A549 (cell line): ENCODE measurements at regions not wholly inside any gene's neighbourhood (a gene's known extent, or its start where the extent isn't known, plus 50 kb on each side); places are given as distances from the start of the nearest gene placed in this dataset.
A peak's percentile ranks its signal among the peaks of the same experiment; 100 is the strongest.

Experiments
- ATAC-seq, 2 experiments: fragments of 200-7000 bp in 1 of 2; fragments of >200 bp in 1 of 2; cut with Nextera tagmentation in 1 of 2; cut with Tn5 transposase in 1 of 2; 3 replicates each; pipeline versions ENCODE4 v1.8.0 to v1.9.1; 2018 to 2020; ENCODE audit warnings: mild to moderate bottlenecking in 1 of 2, moderate library complexity in 1 of 2
- CTCF ChIA-PET: fragments of 300-600 bp; sonication (Branson Sonifier 250); formaldehyde crosslinking; extraction: SDS; loops from one replicate; lab custom pipeline; 2021; ENCODE audit warnings: antibody characterized with exemption, inconsistent platforms; lab: Yijun Ruan, JAX
- POLR2A ChIA-PET: fragments of 350-600 bp; formaldehyde crosslinking; extraction: SDS; loops from one replicate; lab custom pipeline; 2021; ENCODE audit warnings: antibody characterized with exemption, inconsistent platforms; lab: Yijun Ruan, JAX
- DNase-seq, 2 experiments: peaks; one replicate each; pipeline versions ENCODE4 v3.0.0 to v3.0.0-alpha.2; 2011 to 2016; ENCODE audit warnings: low read depth in 1 of 2, low spot score in 1 of 2
- FAIRE-seq: peaks from 2 replicates; lab custom pipeline; 2011; peaks lifted over from hg19 to GRCh38; lab: Jason Lieb, UNC
- H3K27ac ChIP-seq, 2 experiments: fragments of >200 bp; sonication (Bioruptor Twin); formaldehyde crosslinking; 3 replicates each; pipeline ENCODE4 v1.5.1; 2016 to 2017
- H3K4me1 ChIP-seq: fragments of >200 bp; sonication (Bioruptor Twin); formaldehyde crosslinking; 3 replicates; pipeline ENCODE4 v1.6.1; 2016
- H3K4me2 ChIP-seq: fragments of >200 bp; sonication (Bioruptor Twin); formaldehyde crosslinking; 3 replicates; pipeline ENCODE4 v1.6.1; 2016
- H3K4me3 ChIP-seq: fragments of >200 bp; sonication (Bioruptor Twin); formaldehyde crosslinking; 3 replicates; pipeline ENCODE4 v1.5.1; 2016
- H3K9me3 ChIP-seq: fragments of >200 bp; sonication (Bioruptor Twin); formaldehyde crosslinking; 3 replicates; pipeline ENCODE4 v1.6.1; 2016
- CBX2 ChIP-seq: fragments of 200-600 bp; sonication (generic); IDR thresholded peaks from 2 replicates; pipeline ENCODE4 v1.6.1; 2016; ENCODE audit warnings: low read depth, mild to moderate bottlenecking, borderline replicate concordance
- CBX8 ChIP-seq: fragments of 200-600 bp; sonication (generic); IDR thresholded peaks from 2 replicates; pipeline ENCODE4 v1.6.1; 2016
- CEBPB ChIP-seq, 2 experiments: fragments of >200 bp in 1 of 2; sonication (Bioruptor Twin) in 1 of 2; formaldehyde crosslinking in 1 of 2; IDR thresholded peaks; 2 replicates each; pipeline ENCODE4 v1.6.1; 2012 to 2016
- EHMT2 ChIP-seq: fragments of 200-600 bp; sonication (generic); IDR thresholded peaks from 2 replicates; pipeline ENCODE4 v1.6.1; 2016; ENCODE audit warnings: antibody characterized with exemption, low read depth, mild to moderate bottlenecking, moderate library complexity
- EP300 ChIP-seq, 2 experiments: fragments of >200 bp; sonication (Bioruptor Twin); formaldehyde crosslinking; IDR thresholded peaks; 2 replicates in 1 of 2; 3 replicates in 1 of 2; pipeline ENCODE4 v1.6.1; 2016 to 2017
- ESRRA ChIP-seq: fragments of 150-350 bp; IDR thresholded peaks from 2 replicates; pipeline ENCODE4 v1.6.1; 2014; ENCODE audit warnings: mild to moderate bottlenecking, low read length, borderline replicate concordance
- FOXS1 ChIP-seq: fragments of 250-450 bp; sonication (Bioruptor Pico); IDR thresholded peaks from 2 replicates; pipeline ENCODE4 v1.5.0; 2020; ENCODE audit warnings: mild to moderate bottlenecking, moderate library complexity
- GATA3 ChIP-seq: IDR thresholded peaks from 2 replicates; pipeline ENCODE4 v1.6.1; 2012; ENCODE audit warnings: borderline replicate concordance
- HOXB5 ChIP-seq: fragments of 250-450 bp; sonication (Bioruptor Pico); IDR thresholded peaks from 2 replicates; pipeline ENCODE4 v1.5.0; 2020; ENCODE audit warnings: mild to moderate bottlenecking, moderate library complexity
- JUN ChIP-seq, 2 experiments: fragments of >200 bp; sonication (Bioruptor Twin); formaldehyde crosslinking; IDR thresholded peaks; 2 replicates in 1 of 2; 3 replicates in 1 of 2; pipeline ENCODE4 v1.6.1; 2016 to 2017
- KDM1A ChIP-seq: fragments of 200-600 bp; sonication (generic); IDR thresholded peaks from 2 replicates; pipeline ENCODE4 v1.6.1; 2016; ENCODE audit warnings: low read depth, mild to moderate bottlenecking
- NFE2L2 ChIP-seq: fragments of 150-350 bp; conservative IDR thresholded peaks from 2 replicates; pipeline ENCODE4 v1.6.1; 2014; ENCODE audit warnings: low read length
- POLR2A ChIP-seq: IDR thresholded peaks from 2 replicates; pipeline ENCODE4 v1.6.1; 2012; ENCODE audit warnings: mild to moderate bottlenecking, low read length
- RAD21 ChIP-seq, 2 experiments: fragments of >200 bp in 1 of 2; sonication (Bioruptor Twin) in 1 of 2; formaldehyde crosslinking in 1 of 2; IDR thresholded peaks in 1 of 2; conservative IDR thresholded peaks in 1 of 2; 2 replicates in 1 of 2; 3 replicates in 1 of 2; pipeline ENCODE4 v1.6.1; 2012 to 2018; ENCODE audit warnings: inconsistent platforms in 1 of 2
- RARB ChIP-seq: fragments of 250-450 bp; sonication (Bioruptor Pico); IDR thresholded peaks from 2 replicates; pipeline ENCODE4 v1.8.0; 2021; ENCODE audit warnings: mild to moderate bottlenecking, moderate library complexity
- RCOR1 ChIP-seq: fragments of 150-350 bp; IDR thresholded peaks from 2 replicates; pipeline ENCODE4 v1.6.1; 2014; ENCODE audit warnings: antibody characterized with exemption, low read length, low read depth
- RNF2 ChIP-seq: fragments of 200-600 bp; sonication (generic); IDR thresholded peaks from 2 replicates; pipeline ENCODE4 v1.6.1; 2016; ENCODE audit warnings: low read depth, mild to moderate bottlenecking, antibody characterized with exemption, moderate library complexity, borderline replicate concordance
- SREBF2 ChIP-seq: fragments of 450-650 bp; IDR thresholded peaks from 2 replicates; pipeline ENCODE4 v1.6.1; 2014; ENCODE audit warnings: mild to moderate bottlenecking, moderate library complexity
- ZFP36 ChIP-seq: fragments of 450-650 bp; IDR thresholded peaks from 2 replicates; pipeline ENCODE4 v1.6.1; 2014; ENCODE audit warnings: borderline replicate concordance; ENCODE audit not compliant: partially characterized antibody
- ZNF302 ChIP-seq: fragments of 250-450 bp; sonication (Bioruptor Pico); IDR thresholded peaks from 2 replicates; pipeline ENCODE4 v1.9.0; 2021; ENCODE audit warnings: inconsistent platforms, mild to moderate bottlenecking, moderate library complexity
- WGBS: methylation state at CpG from one replicate; pipeline ENCODE4 v1.1.6; 2017; ENCODE audit errors: missing lambda C conversion rate; 5-methylcytosine and 5-hydroxymethylcytosine counted together
- TF ChIP-seq, protein P1 (sequence below): fragments of 200-600 bp; sonication (generic); IDR thresholded peaks from 2 replicates; pipeline ENCODE4 v1.6.1; 2016; ENCODE audit warnings: antibody characterized with exemption, mild to moderate bottlenecking, moderate library complexity

DNA sequence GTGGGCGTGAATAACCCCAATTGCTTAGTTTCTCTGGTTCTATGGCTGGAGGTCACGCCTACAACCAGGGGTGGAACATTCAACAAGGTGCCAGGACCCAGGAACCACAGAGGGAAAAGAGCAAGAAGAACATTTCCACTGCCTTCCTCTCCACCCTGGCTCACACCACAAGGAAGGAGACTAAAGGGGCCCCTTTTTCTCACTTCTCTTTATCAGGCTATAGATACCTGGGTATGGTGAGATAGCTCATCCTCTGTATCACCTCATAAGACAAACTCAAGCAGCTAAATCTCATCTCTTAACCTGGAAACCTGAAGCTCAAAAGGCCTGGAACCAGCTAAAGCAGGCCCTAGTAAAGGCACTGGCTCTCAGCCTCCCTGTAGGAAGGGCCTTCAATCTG lies 438.8 kb upstream of the OLFM3 start:
- FAIRE-seq = no peak
- 0% methylated on average over 2 of the region's 2 CpGs for WGBS
- CTCF ChIA-PET = no interaction called here

DNA sequence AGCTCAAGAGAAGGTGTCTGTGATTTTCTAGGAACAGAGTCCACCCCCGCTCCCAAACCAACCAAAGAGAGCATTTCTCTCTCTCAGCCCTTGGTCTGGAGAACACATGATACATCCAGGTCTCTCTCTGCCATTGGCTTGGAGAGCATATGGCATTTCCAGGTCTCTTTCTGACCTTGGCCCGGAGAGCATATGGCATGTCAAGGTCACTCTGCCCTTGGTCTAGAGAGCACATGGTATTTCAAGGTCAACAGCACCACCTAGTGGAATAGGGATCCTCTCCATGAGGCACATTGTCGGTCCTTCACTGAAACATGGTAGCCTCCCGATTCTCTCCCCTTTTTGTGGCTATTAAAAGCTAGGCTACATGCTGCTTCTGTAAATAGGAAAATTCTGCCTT lies 437.7 kb upstream of the OLFM3 start:
- no peak for FAIRE-seq
- CTCF ChIA-PET = no interaction called here

More for the DNA sequence above, 438.8 kb upstream of the OLFM3 start:
- H3K4me3 ChIP-seq = no peak overlapping the region
- POLR2A ChIA-PET = no interaction called here
- TF ChIP-seq SREBF2 = no peak
- TF ChIP-seq, all 56 proteins: peak for 0
- H3K27ac ChIP-seq = no peak overlapping the region
- no peak for ATAC-seq
- H3K4me2 ChIP-seq = no peak overlapping the region
- DNase-seq = no peak
- H3K9me3 ChIP-seq = no peaks in the 10 kb centered on the region
- H3K4me1 ChIP-seq = no peaks in the 10 kb centered on the region

DNA sequence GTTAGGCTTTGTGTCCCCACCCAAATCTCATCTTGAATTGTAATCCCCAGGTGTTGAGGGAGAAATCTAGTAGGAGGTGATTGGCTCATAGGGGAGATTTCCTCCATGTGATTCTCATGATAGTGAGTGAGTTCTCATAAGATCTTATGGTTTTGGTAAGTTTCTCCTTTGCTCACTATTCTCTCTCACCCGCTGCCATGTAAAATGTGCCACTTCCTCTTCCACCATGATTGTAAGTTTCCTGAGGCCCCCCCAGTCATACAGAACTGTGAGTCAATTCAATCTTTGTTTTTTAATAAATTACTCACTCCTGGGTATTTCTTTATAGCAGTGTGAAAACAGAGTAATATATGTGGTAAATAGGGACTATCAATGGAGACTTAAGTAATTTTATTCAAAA lies 434.5 kb upstream of the OLFM3 start:
- FAIRE-seq = no peak
- ATAC-seq = no peak
- 70% methylated on average over 1 of the region's 1 CpG for WGBS
- Histone ChIP-seq H3K4me3 (no peak overlapping the region), H3K4me1 (no peaks in the 10 kb centered on the region), H3K4me2 (no peak overlapping the region), H3K9me3 (no peaks in the 10 kb centered on the region), H3K27ac (no peak overlapping the region)
- CTCF ChIA-PET = no interaction called here
- no peak for TF ChIP-seq NFE2L2
- no peak for TF ChIP-seq KDM1A
- no peak for TF ChIP-seq RCOR1
- TF ChIP-seq, protein P1, sequence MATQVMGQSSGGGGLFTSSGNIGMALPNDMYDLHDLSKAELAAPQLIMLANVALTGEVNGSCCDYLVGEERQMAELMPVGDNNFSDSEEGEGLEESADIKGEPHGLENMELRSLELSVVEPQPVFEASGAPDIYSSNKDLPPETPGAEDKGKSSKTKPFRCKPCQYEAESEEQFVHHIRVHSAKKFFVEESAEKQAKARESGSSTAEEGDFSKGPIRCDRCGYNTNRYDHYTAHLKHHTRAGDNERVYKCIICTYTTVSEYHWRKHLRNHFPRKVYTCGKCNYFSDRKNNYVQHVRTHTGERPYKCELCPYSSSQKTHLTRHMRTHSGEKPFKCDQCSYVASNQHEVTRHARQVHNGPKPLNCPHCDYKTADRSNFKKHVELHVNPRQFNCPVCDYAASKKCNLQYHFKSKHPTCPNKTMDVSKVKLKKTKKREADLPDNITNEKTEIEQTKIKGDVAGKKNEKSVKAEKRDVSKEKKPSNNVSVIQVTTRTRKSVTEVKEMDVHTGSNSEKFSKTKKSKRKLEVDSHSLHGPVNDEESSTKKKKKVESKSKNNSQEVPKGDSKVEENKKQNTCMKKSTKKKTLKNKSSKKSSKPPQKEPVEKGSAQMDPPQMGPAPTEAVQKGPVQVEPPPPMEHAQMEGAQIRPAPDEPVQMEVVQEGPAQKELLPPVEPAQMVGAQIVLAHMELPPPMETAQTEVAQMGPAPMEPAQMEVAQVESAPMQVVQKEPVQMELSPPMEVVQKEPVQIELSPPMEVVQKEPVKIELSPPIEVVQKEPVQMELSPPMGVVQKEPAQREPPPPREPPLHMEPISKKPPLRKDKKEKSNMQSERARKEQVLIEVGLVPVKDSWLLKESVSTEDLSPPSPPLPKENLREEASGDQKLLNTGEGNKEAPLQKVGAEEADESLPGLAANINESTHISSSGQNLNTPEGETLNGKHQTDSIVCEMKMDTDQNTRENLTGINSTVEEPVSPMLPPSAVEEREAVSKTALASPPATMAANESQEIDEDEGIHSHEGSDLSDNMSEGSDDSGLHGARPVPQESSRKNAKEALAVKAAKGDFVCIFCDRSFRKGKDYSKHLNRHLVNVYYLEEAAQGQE = no peak
- no peak for TF ChIP-seq JUN (IDR thresholded peaks at IDR 0.05)
- no peak for TF ChIP-seq ZNF302
- no peak for TF ChIP-seq CBX8
- TF ChIP-seq EHMT2 = no peak
- TF ChIP-seq FOXS1 (CRISPR knock-in tag) = no peak
- no peak for TF ChIP-seq CEBPB (IDR thresholded peaks at IDR 0.05)
- no peak for TF ChIP-seq POLR2A
- no peak for TF ChIP-seq SREBF2
- TF ChIP-seq RARB (CRISPR knock-in tag) = no peak
- TF ChIP-seq CBX2 = no peak
- TF ChIP-seq HOXB5 (CRISPR knock-in tag) = no peak
- TF ChIP-seq ZFP36 = no peak
- TF ChIP-seq RAD21 (conservative IDR thresholded peaks at IDR 0.05 in 1 of 2, IDR thresholded peaks at IDR 0.05 in 1 of 2) = no peak
- TF ChIP-seq EP300 (IDR thresholded peaks at IDR 0.05) = no peak
- TF ChIP-seq RNF2 = no peak
- no peak for DNase-seq
- POLR2A ChIA-PET = no interaction called here

More for the DNA sequence above, 437.7 kb upstream of the OLFM3 start:
- 10% methylated on average over 4 of the region's 4 CpGs for WGBS
- Histone ChIP-seq H3K4me2 (no peak overlapping the region), H3K27ac (no peak overlapping the region), H3K4me1 (no peaks in the 10 kb centered on the region), H3K4me3 (no peak overlapping the region), H3K9me3 (no peaks in the 10 kb centered on the region)
- POLR2A ChIA-PET = no interaction called here
- TF ChIP-seq CEBPB (IDR thresholded peaks at IDR 0.05) = no peak
- no peak for TF ChIP-seq GATA3
- peak in 1 of 2 experiments; percentile 20; a peak in 1 of 5 replicates for TF ChIP-seq RAD21 (conservative IDR thresholded peaks at IDR 0.05 in 1 of 2, IDR thresholded peaks at IDR 0.05 in 1 of 2)
- peak; percentile 56; the same call in 1 of the 2 replicates for TF ChIP-seq ESRRA
- TF ChIP-seq EHMT2 = no peak
- peak in 1 of 2 experiments; percentile 11 for DNase-seq
- no peak for ATAC-seq
